Suprapubic skin (tissue), 3 donors: ENCODE measurements at regions not wholly inside any gene's neighbourhood (a gene's known extent, or its start where the extent isn't known, plus 50 kb on each side); places are given as distances from the start of the nearest gene placed in this dataset.

ENCODE experiments used
- POLR2A ChIP-seq, 2 donors: fragments of 450-650 bp; IDR thresholded peaks; one replicate each; pipeline ENCODE4 v1.6.1; 2017; ENCODE audit warnings: antibody characterized with exemption in 2 of 2, mild to moderate bottlenecking in 2 of 2, moderate library complexity in 2 of 2
- TF ChIP-seq, protein P1 (sequence below), 2 donors: fragments of 200-600 bp in 1 of 2; fragments of 450-650 bp in 1 of 2; sonication (generic) in 1 of 2; IDR thresholded peaks; one replicate each; pipeline ENCODE4 v1.5.1; 2016 to 2019; ENCODE audit warnings: antibody characterized with exemption in 2 of 2, mild to moderate bottlenecking in 1 of 2, moderate library complexity in 1 of 2

DNA sequence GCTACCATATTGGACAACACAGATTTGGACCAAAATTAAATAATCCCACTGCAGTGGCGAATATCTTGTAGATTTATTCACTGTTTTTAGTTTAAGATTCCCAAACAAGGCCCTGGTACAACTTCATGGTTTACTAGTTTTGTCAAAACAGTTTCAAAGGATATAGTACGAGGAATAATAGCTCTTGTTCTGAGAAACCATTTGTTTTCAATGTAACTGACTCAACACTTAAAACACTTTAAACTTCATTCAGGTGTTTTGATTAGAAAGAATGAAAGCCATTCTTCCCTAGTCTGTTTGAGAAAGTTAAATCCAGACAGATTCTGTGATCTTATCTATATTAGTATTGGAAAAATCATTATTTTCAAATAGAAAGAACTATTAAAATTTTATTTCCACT lies 276.4 kb upstream of the MKLN1 start:
- TF ChIP-seq, protein P1, sequence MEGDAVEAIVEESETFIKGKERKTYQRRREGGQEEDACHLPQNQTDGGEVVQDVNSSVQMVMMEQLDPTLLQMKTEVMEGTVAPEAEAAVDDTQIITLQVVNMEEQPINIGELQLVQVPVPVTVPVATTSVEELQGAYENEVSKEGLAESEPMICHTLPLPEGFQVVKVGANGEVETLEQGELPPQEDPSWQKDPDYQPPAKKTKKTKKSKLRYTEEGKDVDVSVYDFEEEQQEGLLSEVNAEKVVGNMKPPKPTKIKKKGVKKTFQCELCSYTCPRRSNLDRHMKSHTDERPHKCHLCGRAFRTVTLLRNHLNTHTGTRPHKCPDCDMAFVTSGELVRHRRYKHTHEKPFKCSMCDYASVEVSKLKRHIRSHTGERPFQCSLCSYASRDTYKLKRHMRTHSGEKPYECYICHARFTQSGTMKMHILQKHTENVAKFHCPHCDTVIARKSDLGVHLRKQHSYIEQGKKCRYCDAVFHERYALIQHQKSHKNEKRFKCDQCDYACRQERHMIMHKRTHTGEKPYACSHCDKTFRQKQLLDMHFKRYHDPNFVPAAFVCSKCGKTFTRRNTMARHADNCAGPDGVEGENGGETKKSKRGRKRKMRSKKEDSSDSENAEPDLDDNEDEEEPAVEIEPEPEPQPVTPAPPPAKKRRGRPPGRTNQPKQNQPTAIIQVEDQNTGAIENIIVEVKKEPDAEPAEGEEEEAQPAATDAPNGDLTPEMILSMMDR (IDR thresholded peaks at IDR 0.05) = no peak
- no peak for TF ChIP-seq POLR2A (IDR thresholded peaks at IDR 0.05)
